Neural cell (in vitro differentiated cells): ENCODE measurements at regions not wholly inside any gene's neighbourhood (a gene's known extent, or its start where the extent isn't known, plus 50 kb on each side); places are given as distances from the start of the nearest gene placed in this dataset.

ENCODE experiments used
- H2AFZ ChIP-seq: fragments of 200-600, 300-800 bp; sonication (generic), shearing (Covaris generic); 2 replicates; pipeline ENCODE4 v1.6.0; 2014; ENCODE audit warnings: low read depth, mild to moderate bottlenecking, antibody characterized with exemption, low read length, moderate library complexity
- H3F3A ChIP-seq: fragments of 200-600 bp; shearing (Covaris generic); 2 replicates; pipeline ENCODE4 v1.6.1; 2016; ENCODE audit warnings: mild to moderate bottlenecking, moderate library complexity, mixed read lengths, antibody characterized with exemption, low read length; ENCODE audit not compliant: insufficient read depth, poor library complexity, severe bottlenecking
- H3K27ac ChIP-seq: fragments of 200-600, 300-800 bp; sonication (generic), shearing (Covaris generic); 2 replicates; pipeline ENCODE4 v1.5.1; 2014; ENCODE audit warnings: mild to moderate bottlenecking, low read length, moderate library complexity
- H3K27me3 ChIP-seq: fragments of 300-800, 200-600 bp; sonication (generic), shearing (Covaris generic); 2 replicates; pipeline ENCODE4 v1.6.0; 2014; ENCODE audit warnings: mild to moderate bottlenecking, low read depth, low read length, moderate library complexity; ENCODE audit not compliant: insufficient read depth
- H3K36me3 ChIP-seq: fragments of 300-800, 200-600 bp; sonication (generic), shearing (Covaris generic); 2 replicates; pipeline ENCODE4 v1.5.1; 2014; ENCODE audit warnings: mild to moderate bottlenecking, antibody characterized with exemption, low read length, moderate library complexity; ENCODE audit not compliant: insufficient read depth
- H3K4me2 ChIP-seq: fragments of 300-800, 200-600 bp; sonication (generic), shearing (Covaris generic); 2 replicates; pipeline ENCODE4 v1.6.0; 2014; ENCODE audit warnings: mild to moderate bottlenecking, low read length
- H3K4me3 ChIP-seq: fragments of 300-800, 200-600 bp; sonication (generic), shearing (Covaris generic); 2 replicates; pipeline ENCODE4 v1.5.1; 2014; ENCODE audit warnings: mild to moderate bottlenecking, low read length, moderate library complexity
- H3K79me2 ChIP-seq: fragments of 200-600 bp; shearing (Covaris generic); replicated peaks from 2 replicates; pipeline ENCODE4 v1.6.0; 2014; ENCODE audit warnings: mild to moderate bottlenecking, low read length, moderate library complexity; ENCODE audit not compliant: insufficient read depth
- H3K9ac ChIP-seq: fragments of 300-800, 200-600 bp; sonication (generic), shearing (Covaris generic); 2 replicates; pipeline ENCODE4 v1.6.1; 2016; ENCODE audit warnings: mild to moderate bottlenecking, low read length, mixed read lengths
- H3K9me2 ChIP-seq: fragments of 200-600 bp; shearing (Covaris generic); 2 replicates; pipeline ENCODE4 v1.6.1; 2016; ENCODE audit warnings: mild to moderate bottlenecking, low read length, mixed read lengths; ENCODE audit not compliant: insufficient read depth
- H3K9me3 ChIP-seq: fragments of 200-600, 300-800 bp; sonication (generic), shearing (Covaris generic); 2 replicates; pipeline ENCODE4 v1.6.1; 2016; ENCODE audit warnings: mild to moderate bottlenecking, mixed run types, low read length, moderate library complexity, mixed read lengths
- H4K20me1 ChIP-seq: fragments of 200-600 bp; shearing (Covaris generic); 2 replicates; pipeline ENCODE4 v1.6.1; 2016; ENCODE audit warnings: mild to moderate bottlenecking, mixed run types; ENCODE audit not compliant: insufficient read depth
- CTCF ChIP-seq: fragments of 450-650 bp; IDR thresholded peaks from 2 replicates; pipeline ENCODE4 v1.5.1; 2014; ENCODE audit warnings: antibody characterized with exemption, mild to moderate bottlenecking, moderate library complexity; ENCODE audit not compliant: poor library complexity, severe bottlenecking
- EP300 ChIP-seq: fragments of 450-650 bp; conservative IDR thresholded peaks from 2 replicates; pipeline ENCODE4 v1.6.1; 2014; ENCODE audit warnings: antibody characterized with exemption, mild to moderate bottlenecking, moderate library complexity; ENCODE audit not compliant: poor library complexity, severe bottlenecking
- EZH2 ChIP-seq: fragments of 200-600, 300-800 bp; shearing (Covaris generic), sonication (generic); IDR thresholded peaks from 2 replicates; pipeline ENCODE4 v1.6.1; 2014; ENCODE audit warnings: antibody characterized with exemption, low read length, borderline replicate concordance, mild to moderate bottlenecking; ENCODE audit not compliant: insufficient read depth, poor library complexity, severe bottlenecking
- MXI1 ChIP-seq: fragments of 450-650 bp; conservative IDR thresholded peaks from 2 replicates; pipeline ENCODE4 v1.6.1; 2014; ENCODE audit warnings: antibody characterized with exemption, mild to moderate bottlenecking; ENCODE audit not compliant: poor library complexity, severe bottlenecking
- POLR2AphosphoS5 ChIP-seq: IDR thresholded peaks from 2 replicates; pipeline ENCODE4 v1.6.1; 2012
- RAD21 ChIP-seq: fragments of 450-650 bp; conservative IDR thresholded peaks from 2 replicates; pipeline ENCODE4 v1.6.1; 2014; ENCODE audit warnings: antibody characterized with exemption, mild to moderate bottlenecking, moderate library complexity
- REST ChIP-seq: IDR thresholded peaks from 2 replicates; pipeline ENCODE4 v1.6.1; 2012; ENCODE audit warnings: borderline replicate concordance
- SMC3 ChIP-seq: fragments of 450-650 bp; conservative IDR thresholded peaks from 2 replicates; pipeline ENCODE4 v1.6.1; 2014; ENCODE audit warnings: antibody characterized with exemption, mild to moderate bottlenecking, moderate library complexity; ENCODE audit not compliant: poor library complexity
- TAF1 ChIP-seq: IDR thresholded peaks from 2 replicates; pipeline ENCODE4 v1.6.1; 2012; ENCODE audit warnings: low read depth

- Histone ChIP-seq H3K36me3 (no peaks in the 10 kb centered on the region), H3K27ac (no peak overlapping the region), H3F3A (peaks cover 5% of the 10 kb centered on the region), H3K4me3 (no peak overlapping the region), H3K9me2 (no peaks in the 10 kb centered on the region), H4K20me1 (no peaks in the 10 kb centered on the region), H3K9me3 (no peaks in the 10 kb centered on the region), H3K9ac (no peak overlapping the region), H2AFZ (no peak overlapping the region), H3K79me2 (no peaks in the 10 kb centered on the region), H3K4me2 (no peak overlapping the region), H3K27me3 (no peaks in the 10 kb centered on the region)
- TF ChIP-seq POLR2AphosphoS5 (no peak), EP300 (no peak), TAF1 (no peak), CTCF (no peak), MXI1 (no peak), SMC3 (no peak), RAD21 (no peak), EZH2 (no peak), REST (no peak)
These were observed 122.4 kb downstream of the SLC25A47 start for GRCh38 chr14:100445436-100446088.

- H3K36me3 ChIP-seq, result no peaks in the 10 kb centered on the region
- H3K4me2 ChIP-seq, result no peak overlapping the region
- no peak for TF ChIP-seq RAD21
- TF ChIP-seq POLR2AphosphoS5, result no peak
- no peak for TF ChIP-seq REST
- TF ChIP-seq EZH2, result no peak
- TF ChIP-seq SMC3, result no peak
- no peak for TF ChIP-seq MXI1
- no peak for TF ChIP-seq EP300
- no peak for TF ChIP-seq TAF1
- TF ChIP-seq CTCF, result no peak
- H3K9me3 ChIP-seq, result no peaks in the 10 kb centered on the region
- no peak overlapping the region for H3K4me3 ChIP-seq
- H3K9ac ChIP-seq, result no peak overlapping the region
- H3K79me2 ChIP-seq, result no peaks in the 10 kb centered on the region
- H2AFZ ChIP-seq, result no peak overlapping the region
- no peak overlapping the region for H3K27ac ChIP-seq
- H3F3A ChIP-seq, result peaks cover 5% of the 10 kb centered on the region
- H3K9me2 ChIP-seq, result no peaks in the 10 kb centered on the region
- no peaks in the 10 kb centered on the region for H4K20me1 ChIP-seq
- no peaks in the 10 kb centered on the region for H3K27me3 ChIP-seq
These were observed 123.4 kb downstream of the SLC25A47 start for GRCh38 chr14:100446572-100446971.
